NT2/D1 (cell line): ENCODE measurements at regions not wholly inside any gene's neighbourhood (a gene's known extent, or its start where the extent isn't known, plus 50 kb on each side); places are given as distances from the start of the nearest gene placed in this dataset.

ENCODE experiments used
- SUZ12 ChIP-seq: IDR thresholded peaks from 2 replicates; pipeline ENCODE4 v1.6.1; 2011; ENCODE audit not compliant: insufficient read length, insufficient read depth; ENCODE audit errors: extremely low read depth
- YY1 ChIP-seq: IDR thresholded peaks from 2 replicates; pipeline ENCODE4 v1.6.1; 2011; ENCODE audit not compliant: insufficient read length, insufficient read depth
- ZNF274 ChIP-seq: IDR thresholded peaks from 2 replicates; pipeline ENCODE4 v1.6.1; 2011; ENCODE audit warnings: mild to moderate bottlenecking, low read depth, low read length

DNA sequence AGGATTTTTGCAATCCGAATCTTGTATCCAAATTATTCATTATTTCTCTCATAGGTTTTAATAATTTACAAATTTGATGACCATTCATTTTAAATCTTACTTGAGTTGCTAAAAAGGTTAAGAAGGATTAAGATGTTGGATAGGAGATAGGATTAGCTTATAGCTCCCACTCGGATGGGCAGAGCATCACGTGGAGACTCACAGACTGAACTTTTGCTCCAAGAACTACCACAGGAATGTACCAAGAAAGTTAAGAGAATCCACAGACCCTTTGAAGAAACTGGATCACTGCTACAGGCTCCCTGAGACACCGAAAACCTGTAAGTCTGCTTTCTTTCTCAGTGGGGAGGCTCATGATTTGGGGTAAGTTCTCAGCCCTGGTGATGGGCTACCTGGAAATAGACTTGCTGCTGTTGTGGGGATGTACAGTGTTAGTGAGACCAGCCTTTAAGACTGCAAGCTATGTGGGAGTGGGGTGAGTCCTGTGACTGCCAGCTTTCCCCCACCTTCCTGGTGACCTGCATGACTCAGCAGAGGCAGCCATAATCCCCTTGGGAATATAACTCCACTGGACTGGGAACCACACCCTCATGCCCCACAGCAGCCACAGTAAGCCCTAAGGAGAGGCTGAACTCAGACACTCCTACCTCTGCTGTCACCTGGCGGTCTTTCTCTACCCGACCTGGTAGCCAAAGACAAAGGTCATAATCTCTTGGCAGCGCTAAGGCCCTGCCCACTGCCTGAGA is 1458.0 kb downstream of the OLFM4 start:
- TF ChIP-seq SUZ12 (no peak), YY1 (no peak), ZNF274 (no peak)
